HAP-1 (cell line): ENCODE measurements at regions not wholly inside any gene's neighbourhood (a gene's known extent, or its start where the extent isn't known, plus 50 kb on each side); places are given as distances from the start of the nearest gene placed in this dataset.

Experiments used
- DNase-seq, 2 experiments: peaks; one replicate each; pipeline ENCODE4 v3.0.0-alpha.2; 2016 to 2020; ENCODE audit warnings: low spot score in 2 of 2
- H3K27me3 ChIP-seq: fragments of 250-450 bp; sonication (Bioruptor Pico); 2 replicates; pipeline ENCODE4 v1.5.1; 2020; ENCODE audit warnings: low read depth, mild to moderate bottlenecking, moderate library complexity
- H3K36me3 ChIP-seq: fragments of 250-450 bp; sonication (Bioruptor Pico); replicated peaks from 2 replicates; pipeline ENCODE4 v1.5.1; 2020; ENCODE audit warnings: mild to moderate bottlenecking
- H3K4me1 ChIP-seq: fragments of 250-450 bp; sonication (Bioruptor Pico); 2 replicates; pipeline ENCODE4 v1.5.1; 2020; ENCODE audit warnings: mild to moderate bottlenecking
- H3K4me3 ChIP-seq: fragments of 250-450 bp; sonication (Bioruptor Pico); 2 replicates; pipeline ENCODE4 v1.5.1; 2020; ENCODE audit warnings: mild to moderate bottlenecking, moderate library complexity
- H3K9me3 ChIP-seq: fragments of 250-450 bp; sonication (Bioruptor Pico); 2 replicates; pipeline ENCODE4 v1.5.1; 2020; ENCODE audit warnings: mild to moderate bottlenecking, moderate library complexity
- in situ Hi-C: fragments of 300-500 bp; cut with MboI; formaldehyde crosslinking; loops from 3 replicates; pipeline ENCODE4 v1.14.3; 2020; ENCODE audit warnings: low sequenced_read_pairs, inconsistent platforms, mixed read lengths

GRCh38 chr18:6677086-6677485, 52.4 kb upstream of the ARHGAP28 start:
- Histone ChIP-seq H3K36me3 (no peaks in the 10 kb centered on the region), H3K4me3 (no peak overlapping the region), H3K4me1 (no peaks in the 10 kb centered on the region), H3K27me3 (no peaks in the 10 kb centered on the region), H3K9me3 (no peaks in the 10 kb centered on the region)
- in situ Hi-C loops = loop anchor here (25.0 kb wide), 1 partner anchor 110 kb away; no protein-coding TSS in a partner anchor
- DNase-seq = no peak

GRCh38 chr18:6679201-6679600, 50.3 kb upstream of the ARHGAP28 start:
- H3K4me3 ChIP-seq = no peak overlapping the region
- no peaks in the 10 kb centered on the region for H3K27me3 ChIP-seq
- DNase-seq = no peak
- H3K36me3 ChIP-seq = no peaks in the 10 kb centered on the region
- in situ Hi-C loops = loop anchor here (25.0 kb wide), 1 partner anchor 108 kb away; no protein-coding TSS in a partner anchor
- H3K9me3 ChIP-seq = no peaks in the 10 kb centered on the region
- H3K4me1 ChIP-seq = no peaks in the 10 kb centered on the region
